HG02759 (cell line): ENCODE measurements at regions not wholly inside any gene's neighbourhood (a gene's known extent, or its start where the extent isn't known, plus 50 kb on each side); places are given as distances from the start of the nearest gene placed in this dataset.
"Not testable (repeated sequence)": the region's sequence is repeated elsewhere in the genome, so short reads cannot be mapped to it uniquely, and the experiment has no call there.

Experiments
- ATAC-seq: cut with Tn5 transposase; IDR thresholded peaks from one replicate; pipeline ENCODE4 v1.9.1; 2021; ENCODE audit warnings: mild to moderate bottlenecking, moderate library complexity; ENCODE audit not compliant: unreplicated experiment

DNA sequence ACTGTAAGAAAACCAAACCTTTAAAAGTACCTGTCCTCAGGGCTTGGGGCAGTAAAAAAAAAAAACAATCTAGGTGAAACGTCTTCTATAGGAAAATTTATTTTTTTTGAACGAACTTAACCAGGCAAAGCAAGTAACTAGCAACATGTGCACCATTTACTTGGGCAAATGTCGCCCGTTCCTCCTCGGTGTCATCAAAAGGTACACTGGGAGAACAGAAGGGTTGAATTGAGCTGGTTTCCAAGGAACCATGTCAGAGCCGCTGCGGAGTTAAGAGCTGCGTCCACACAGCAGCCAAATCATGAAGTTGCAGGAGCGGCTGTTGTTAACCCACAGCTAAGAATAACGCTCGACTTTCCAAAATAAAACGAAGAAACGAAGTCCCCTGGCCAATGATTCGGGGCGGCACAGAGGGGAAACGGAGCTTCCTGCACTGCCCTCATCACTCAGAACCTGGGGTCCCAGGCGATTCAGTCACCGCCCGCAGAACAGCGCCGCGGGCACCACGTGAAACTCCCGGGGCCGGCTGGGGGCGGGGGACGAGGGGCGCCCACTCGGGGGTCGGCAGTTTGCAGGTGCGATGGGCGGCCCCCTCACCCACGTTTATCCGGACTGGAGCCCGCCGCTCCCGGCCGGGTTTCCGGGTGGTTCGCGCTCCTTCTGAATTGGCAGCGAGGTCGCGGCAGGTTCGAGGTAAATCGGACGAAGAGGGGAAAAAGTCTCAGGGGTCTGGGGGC lies 53.6 kb upstream of the PLGLB1 start:
- peak; percentile 7 for ATAC-seq

DNA sequence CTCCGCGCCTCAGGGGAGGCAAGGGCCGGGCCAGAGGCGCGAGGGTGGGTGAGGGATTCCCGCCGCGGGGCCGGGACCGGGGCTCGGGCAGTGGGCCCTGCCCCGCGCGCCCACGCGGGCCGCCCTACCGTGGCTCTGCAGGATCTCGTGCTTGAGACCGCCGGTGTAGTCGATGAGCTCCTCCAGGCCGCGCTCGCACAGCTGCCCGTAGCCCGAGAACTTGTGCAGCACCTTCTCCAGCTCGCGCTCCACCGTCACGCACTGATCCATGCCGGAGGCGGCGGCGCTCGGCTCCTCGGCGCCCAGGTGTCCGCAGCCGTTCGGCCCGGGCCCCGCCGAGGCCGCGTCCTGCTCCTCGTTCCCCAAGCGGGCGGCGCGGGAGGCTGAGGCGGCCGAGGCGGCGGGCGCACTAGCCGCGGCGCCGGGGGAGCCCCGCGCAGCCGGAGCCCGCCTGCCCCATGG lies 54.2 kb upstream of the PLGLB1 start:
- peak; percentile 40 for ATAC-seq

- ATAC-seq: peak; percentile 88
Measured at GRCh38 chr2:87076253-87077123, 54.8 kb upstream of the PLGLB1 start.

DNA sequence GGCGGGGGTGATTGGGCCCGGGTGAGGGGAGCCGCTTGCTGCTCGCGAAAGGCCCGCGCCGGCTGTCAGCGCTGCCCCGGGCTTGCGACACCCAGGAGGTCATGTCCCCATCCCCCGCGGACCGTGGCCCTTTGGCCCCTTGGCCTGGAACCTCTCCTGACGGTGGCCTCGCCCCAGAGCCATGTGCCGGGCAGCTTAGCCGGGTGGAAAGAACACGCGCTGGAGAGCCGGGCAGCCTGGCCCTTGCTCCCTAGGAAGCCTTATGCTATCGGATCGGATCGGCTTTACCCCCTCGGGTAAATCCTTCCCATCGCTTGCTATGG lies 55.4 kb upstream of the PLGLB1 start:
- peak; percentile 5 for ATAC-seq

- not testable (repeated sequence) for ATAC-seq
Measured at GRCh38 chr2:87081727-87082126, 60.1 kb upstream of the PLGLB1 start.

- ATAC-seq: not testable (repeated sequence)
Measured at GRCh38 chr2:87088079-87088478, 66.4 kb upstream of the PLGLB1 start.

DNA sequence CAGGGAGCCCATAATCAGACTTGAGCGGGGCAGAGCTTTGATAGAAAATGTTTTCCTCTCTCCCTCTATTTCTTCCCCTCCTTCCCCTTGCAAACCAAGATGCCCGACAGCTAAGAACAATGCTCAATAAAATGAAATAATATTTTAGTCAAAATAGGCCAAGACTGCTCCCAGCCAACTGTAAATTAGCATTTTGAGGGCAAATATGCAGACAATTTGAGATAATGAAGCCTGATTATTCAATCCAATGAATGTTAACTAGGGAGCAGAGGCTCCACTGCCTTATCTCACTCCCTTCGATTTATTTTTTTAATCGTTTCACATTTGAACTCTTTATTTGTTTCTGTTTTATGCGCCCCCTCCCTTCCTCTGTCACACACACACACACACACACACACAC lies 67.8 kb upstream of the PLGLB1 start:
- not testable (repeated sequence) for ATAC-seq

GRCh38 chr2:87093252-87093651 lies 71.6 kb upstream of the PLGLB1 start:
- ATAC-seq: not testable (repeated sequence)

DNA sequence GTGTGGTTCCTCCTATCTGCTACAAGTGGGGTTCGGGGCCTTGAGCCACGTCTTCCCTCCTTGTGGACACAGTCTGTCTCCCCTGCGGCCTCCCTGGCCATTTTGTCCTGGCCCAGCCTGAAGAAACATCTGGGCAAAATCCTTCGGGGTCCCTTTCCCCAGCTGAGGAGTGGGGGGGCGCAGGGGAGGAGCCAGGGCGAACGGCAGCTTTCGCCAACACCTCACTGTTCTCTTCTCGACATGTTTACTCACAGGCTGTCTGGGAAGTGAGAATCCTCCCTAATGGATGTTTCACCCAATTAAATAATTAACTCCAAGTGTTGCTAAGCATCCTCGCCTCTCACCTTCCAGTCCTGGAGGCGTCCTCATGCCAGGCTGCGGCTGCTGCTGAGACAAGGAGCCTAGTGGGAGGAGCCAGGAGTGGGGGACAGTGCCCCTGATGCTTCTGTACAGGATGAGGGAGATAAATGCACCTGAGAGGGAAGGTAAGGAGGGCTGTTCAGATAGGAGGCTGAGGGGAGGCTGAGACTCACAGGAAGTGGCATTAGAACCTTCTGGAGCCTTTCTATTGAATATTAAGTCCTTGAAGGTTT lies 72.4 kb upstream of the PLGLB1 start:
- ATAC-seq: not testable (repeated sequence)

- not testable (repeated sequence) for ATAC-seq
Measured at GRCh38 chr2:87095804-87096203, 74.2 kb upstream of the PLGLB1 start.

GRCh38 chr2:87128761-87129553 lies 107.3 kb upstream of the PLGLB1 start:
- ATAC-seq: not testable (repeated sequence)

- ATAC-seq: not testable (repeated sequence)
Measured at GRCh38 chr2:87132577-87132976, 110.9 kb upstream of the PLGLB1 start.

DNA sequence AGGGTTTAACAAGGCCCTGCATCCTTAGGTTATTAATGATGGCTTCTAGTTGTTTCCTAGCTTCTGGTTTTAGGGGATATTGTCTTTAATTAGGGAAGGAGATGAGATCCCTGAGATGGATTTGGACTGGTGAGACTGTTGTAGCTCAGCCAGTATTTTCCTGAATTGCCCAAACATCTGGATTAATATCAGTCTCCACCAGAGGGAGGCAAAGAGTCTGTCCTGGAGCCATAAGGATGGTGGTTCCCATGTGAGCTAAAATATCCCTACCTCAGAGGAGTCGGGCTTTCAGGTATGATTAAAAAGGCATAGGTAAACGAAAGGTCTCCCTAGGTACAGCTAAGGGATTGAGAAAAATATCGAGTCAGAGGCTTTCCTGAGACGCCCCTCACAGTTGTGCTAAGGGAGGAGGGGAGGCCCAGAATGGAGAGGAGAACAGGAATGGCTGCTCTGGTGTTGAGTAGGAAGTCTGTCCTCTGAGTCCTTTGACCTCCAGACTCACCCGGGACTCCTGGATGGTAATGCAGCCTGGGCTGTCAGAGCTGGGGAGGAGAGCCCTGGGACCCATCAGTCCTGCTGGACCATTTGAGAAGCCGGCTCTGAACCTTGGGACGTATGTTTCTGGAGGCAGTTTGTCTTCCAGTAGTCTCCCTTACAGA lies 130.3 kb upstream of the PLGLB1 start:
- not testable (repeated sequence) for ATAC-seq

- ATAC-seq: not testable (repeated sequence)
Measured at GRCh38 chr2:87174454-87174853, 152.8 kb upstream of the PLGLB1 start.

DNA sequence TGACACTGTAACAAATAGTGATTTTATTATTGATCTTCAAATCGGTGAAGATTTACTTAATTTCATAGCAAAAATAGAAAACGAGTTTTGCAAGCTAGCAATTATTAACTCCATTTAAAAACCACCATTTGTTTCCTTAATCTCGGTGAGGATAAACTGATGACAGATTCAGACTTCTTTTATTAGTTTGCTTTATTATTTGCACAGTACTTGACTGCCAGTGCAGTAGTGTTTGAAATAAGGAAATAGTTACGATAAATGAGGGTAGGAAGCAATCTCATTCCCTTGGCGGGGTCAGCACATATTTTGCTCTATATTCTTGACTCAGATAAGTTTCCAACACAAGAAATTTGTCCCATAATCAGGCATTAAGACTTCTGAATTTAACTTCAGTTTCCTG lies 161.7 kb upstream of the PLGLB1 start:
- ATAC-seq: not testable (repeated sequence)

DNA sequence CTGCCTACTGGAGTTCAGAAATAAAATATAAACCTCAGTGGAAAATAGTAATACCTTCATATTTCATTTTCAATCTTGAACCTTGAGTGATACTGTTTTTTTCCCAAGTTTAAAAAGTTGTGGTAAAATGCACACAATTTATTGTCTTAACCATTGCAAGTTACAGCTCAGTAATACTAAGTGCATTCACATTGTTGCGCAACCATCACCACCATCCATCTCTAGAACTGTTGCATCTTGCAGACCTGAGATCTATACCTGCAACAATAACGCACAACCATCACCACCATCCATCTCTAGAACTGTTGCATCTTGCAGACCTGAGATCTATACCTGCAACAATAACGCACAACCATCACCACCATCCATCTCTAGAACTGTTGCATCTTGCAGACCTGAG lies 162.6 kb upstream of the PLGLB1 start:
- not testable (repeated sequence) for ATAC-seq

- not testable (repeated sequence) for ATAC-seq
Measured at GRCh38 chr2:87189214-87189613, 167.6 kb upstream of the PLGLB1 start.

DNA sequence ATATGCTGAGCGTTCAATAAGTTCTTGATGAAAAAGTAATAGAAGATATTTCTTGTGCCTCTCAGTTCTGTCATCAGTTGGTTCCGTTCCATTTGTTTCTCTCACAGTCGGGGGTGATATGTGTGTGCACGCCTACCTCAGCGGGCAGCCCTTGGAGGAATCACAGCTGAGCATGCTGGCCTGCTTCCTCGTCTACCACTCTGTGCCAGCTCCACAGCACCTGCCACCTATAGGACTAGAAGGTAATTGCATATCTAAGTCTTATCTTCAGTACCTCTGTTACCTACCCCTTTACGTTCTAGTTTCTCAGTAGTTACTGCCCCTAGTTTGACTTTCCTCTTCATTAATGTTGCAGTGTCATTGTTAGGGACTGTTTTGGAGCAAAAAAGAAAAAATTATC lies 171.7 kb upstream of the PLGLB1 start:
- ATAC-seq: not testable (repeated sequence)

- not testable (repeated sequence) for ATAC-seq
Measured at GRCh38 chr2:87194254-87194999, 172.8 kb upstream of the PLGLB1 start.
